Natural killer cell (primary cell): ENCODE measurements at regions not wholly inside any gene's neighbourhood (a gene's known extent, or its start where the extent isn't known, plus 50 kb on each side); places are given as distances from the start of the nearest gene placed in this dataset.

Source experiments
- ATAC-seq, 3 donors: fragments of 150-1000 bp in 2 of 3; fragments of 200-7000 bp in 1 of 3; cut with Tn5 transposase; 1 replicate in 1 of 3; 2 replicates in 2 of 3; pipeline ENCODE4 v1.10.0; 2021; ENCODE audit warnings: mild to moderate bottlenecking in 2 of 3, moderate library complexity in 2 of 3
- DNase-seq, 2 donors: peaks; one replicate each; pipeline versions ENCODE4 v3.0.0 to v3.0.0-alpha.2; 2013 to 2021; ENCODE audit warnings: mixed read lengths in 1 of 2
- H3K27ac ChIP-seq: one replicate; pipeline ENCODE4 v1.5.1; 2013; ENCODE audit warnings: mild to moderate bottlenecking, low read length
- H3K27me3 ChIP-seq: one replicate; pipeline ENCODE4 v1.6.1; 2013; ENCODE audit warnings: low read length; ENCODE audit not compliant: control insufficient read depth, insufficient read depth
- H3K36me3 ChIP-seq: one replicate; pipeline ENCODE4 v1.6.1; 2013; ENCODE audit warnings: low read length; ENCODE audit not compliant: control insufficient read depth, insufficient read depth
- H3K4me1 ChIP-seq: one replicate; pipeline ENCODE4 v1.6.1; 2013; ENCODE audit warnings: low read length; ENCODE audit not compliant: control insufficient read depth, insufficient read depth
- H3K4me3 ChIP-seq: one replicate; pipeline ENCODE4 v1.5.1; 2013; ENCODE audit warnings: low read length
- H3K9me3 ChIP-seq: one replicate; pipeline ENCODE4 v1.6.1; 2013; ENCODE audit warnings: low read length; ENCODE audit not compliant: control insufficient read depth, insufficient read depth
- H3K27ac Mint-ChIP-seq, 2 donors: one replicate each; pipeline ENCODE4 v1.8.0; 2022; ENCODE audit warnings: mild to moderate bottlenecking in 2 of 2, mixed read lengths in 2 of 2, moderate library complexity in 1 of 2
- H3K27me3 Mint-ChIP-seq, 2 donors: one replicate each; pipeline ENCODE4 v1.8.0; 2022; ENCODE audit warnings: low read depth in 2 of 2, mixed read lengths in 2 of 2
- H3K36me3 Mint-ChIP-seq: one replicate; pipeline ENCODE4 v1.8.0; 2022; ENCODE audit warnings: mixed read lengths
- H3K4me1 Mint-ChIP-seq, 2 donors: one replicate each; pipeline ENCODE4 v1.8.0; 2022; ENCODE audit warnings: mixed read lengths in 2 of 2
- H3K4me3 Mint-ChIP-seq: one replicate; pipeline ENCODE4 v1.8.0; 2022; ENCODE audit warnings: mild to moderate bottlenecking, moderate library complexity, mixed read lengths
- H3K9me3 Mint-ChIP-seq, 2 donors: one replicate each; pipeline ENCODE4 v1.8.0; 2022; ENCODE audit warnings: mixed read lengths in 2 of 2
- WGBS: methylation state at CpG from one replicate; pipeline ENCODE4 v1.1.7; 2013; ENCODE audit warnings: missing lambda C conversion rate; ENCODE audit not compliant: insufficient coverage; 5-methylcytosine and 5-hydroxymethylcytosine counted together
- intact Hi-C: fragments of 100-400 bp; cut with micrococcal nuclease; formaldehyde crosslinking; loops from one replicate; pipeline ENCODE4 v1.14.2; 2022
- TF ChIP-seq, protein P1 (sequence below): fragments of 200-600 bp; IDR thresholded peaks from one replicate; pipeline ENCODE4 v1.8.0; 2022; ENCODE audit warnings: antibody characterized with exemption

DNA sequence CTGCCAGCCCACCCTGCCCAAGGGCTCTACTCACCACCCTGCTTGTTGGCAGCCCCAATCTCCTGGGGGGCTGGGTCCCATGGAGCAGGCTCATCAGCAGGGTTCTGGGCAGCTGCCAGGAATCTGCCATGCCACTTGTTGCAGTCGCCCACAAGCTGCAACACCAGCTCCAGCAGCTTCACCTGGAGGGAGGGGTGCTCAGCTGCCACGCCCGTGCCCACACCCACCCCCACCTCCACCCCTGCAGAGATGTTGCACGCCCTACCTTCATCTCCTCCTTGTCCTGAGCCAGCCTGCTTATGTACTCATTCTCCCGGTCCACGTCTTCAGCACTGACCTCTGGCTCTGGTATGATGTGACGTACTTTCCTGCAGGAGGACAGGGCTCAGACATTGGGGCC, 77.9 kb upstream of the C2CD4B start:
- DNase-seq: no peak
- Histone ChIP-seq H3K36me3 (no peaks in the 10 kb centered on the region), H3K9me3 (no peaks in the 10 kb centered on the region), H3K4me1 (no peaks in the 10 kb centered on the region), H3K4me3 (no peak overlapping the region), H3K27ac (no peak overlapping the region), H3K27me3 (no peaks in the 10 kb centered on the region)
- Mint-ChIP-seq H3K27me3 (peaks cover 11 to 24% of the 10 kb centered on the region in 2 donors), H3K4me3 (no peak overlapping the region), H3K27ac (no peak overlapping the region), H3K9me3 (no peaks in the 10 kb centered on the region), H3K36me3 (no peaks in the 10 kb centered on the region), H3K4me1 (no peaks in the 10 kb centered on the region)
- intact Hi-C loops: no loop called here
- no peak for ATAC-seq
- TF ChIP-seq, protein P1, sequence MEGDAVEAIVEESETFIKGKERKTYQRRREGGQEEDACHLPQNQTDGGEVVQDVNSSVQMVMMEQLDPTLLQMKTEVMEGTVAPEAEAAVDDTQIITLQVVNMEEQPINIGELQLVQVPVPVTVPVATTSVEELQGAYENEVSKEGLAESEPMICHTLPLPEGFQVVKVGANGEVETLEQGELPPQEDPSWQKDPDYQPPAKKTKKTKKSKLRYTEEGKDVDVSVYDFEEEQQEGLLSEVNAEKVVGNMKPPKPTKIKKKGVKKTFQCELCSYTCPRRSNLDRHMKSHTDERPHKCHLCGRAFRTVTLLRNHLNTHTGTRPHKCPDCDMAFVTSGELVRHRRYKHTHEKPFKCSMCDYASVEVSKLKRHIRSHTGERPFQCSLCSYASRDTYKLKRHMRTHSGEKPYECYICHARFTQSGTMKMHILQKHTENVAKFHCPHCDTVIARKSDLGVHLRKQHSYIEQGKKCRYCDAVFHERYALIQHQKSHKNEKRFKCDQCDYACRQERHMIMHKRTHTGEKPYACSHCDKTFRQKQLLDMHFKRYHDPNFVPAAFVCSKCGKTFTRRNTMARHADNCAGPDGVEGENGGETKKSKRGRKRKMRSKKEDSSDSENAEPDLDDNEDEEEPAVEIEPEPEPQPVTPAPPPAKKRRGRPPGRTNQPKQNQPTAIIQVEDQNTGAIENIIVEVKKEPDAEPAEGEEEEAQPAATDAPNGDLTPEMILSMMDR: no peak
- 76% methylated on average over 6 of the region's 7 CpGs for whole genome bisulfite sequencing

DNA sequence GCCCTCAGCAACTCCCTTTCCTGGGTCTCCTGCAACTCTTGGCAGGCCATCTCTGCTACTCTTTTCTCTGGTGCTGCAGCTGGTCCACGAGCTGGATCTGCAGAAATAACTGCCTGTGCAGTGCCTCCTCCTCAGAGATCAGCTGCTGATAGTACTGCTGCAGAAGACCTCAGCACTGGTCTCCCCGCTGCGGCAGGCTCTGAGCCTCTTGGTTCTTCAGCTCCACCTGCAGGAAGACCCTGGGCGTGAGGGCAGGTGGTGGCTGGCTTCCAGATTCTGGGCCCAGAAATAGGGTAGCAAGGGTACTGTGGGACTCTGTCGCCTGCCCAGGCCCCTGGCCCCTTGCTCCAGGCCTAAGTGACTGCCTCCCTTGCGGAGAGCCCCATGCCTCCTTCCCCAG, 79.7 kb upstream of the C2CD4B start:
- no peak overlapping the region for H3K27ac ChIP-seq
- no peak overlapping the region for H3K4me3 Mint-ChIP-seq
- no peaks in the 10 kb centered on the region for H3K36me3 Mint-ChIP-seq
- DNase-seq: no peak
- intact Hi-C loops: no loop called here
- no peak overlapping the region for H3K27ac Mint-ChIP-seq
- no peaks in the 10 kb centered on the region for H3K9me3 Mint-ChIP-seq
- no peaks in the 10 kb centered on the region for H3K4me1 ChIP-seq
- no peaks in the 10 kb centered on the region for H3K9me3 ChIP-seq
- H3K4me1 Mint-ChIP-seq: no peaks in the 10 kb centered on the region
- H3K27me3 Mint-ChIP-seq: peaks cover 11 to 17% of the 10 kb centered on the region in 2 donors
- TF ChIP-seq, protein P1: no peak
- no peak for ATAC-seq
- H3K4me3 ChIP-seq: no peak overlapping the region
- H3K27me3 ChIP-seq: no peaks in the 10 kb centered on the region
- 77% methylated on average over 6 of the region's 6 CpGs for WGBS
- no peaks in the 10 kb centered on the region for H3K36me3 ChIP-seq

DNA sequence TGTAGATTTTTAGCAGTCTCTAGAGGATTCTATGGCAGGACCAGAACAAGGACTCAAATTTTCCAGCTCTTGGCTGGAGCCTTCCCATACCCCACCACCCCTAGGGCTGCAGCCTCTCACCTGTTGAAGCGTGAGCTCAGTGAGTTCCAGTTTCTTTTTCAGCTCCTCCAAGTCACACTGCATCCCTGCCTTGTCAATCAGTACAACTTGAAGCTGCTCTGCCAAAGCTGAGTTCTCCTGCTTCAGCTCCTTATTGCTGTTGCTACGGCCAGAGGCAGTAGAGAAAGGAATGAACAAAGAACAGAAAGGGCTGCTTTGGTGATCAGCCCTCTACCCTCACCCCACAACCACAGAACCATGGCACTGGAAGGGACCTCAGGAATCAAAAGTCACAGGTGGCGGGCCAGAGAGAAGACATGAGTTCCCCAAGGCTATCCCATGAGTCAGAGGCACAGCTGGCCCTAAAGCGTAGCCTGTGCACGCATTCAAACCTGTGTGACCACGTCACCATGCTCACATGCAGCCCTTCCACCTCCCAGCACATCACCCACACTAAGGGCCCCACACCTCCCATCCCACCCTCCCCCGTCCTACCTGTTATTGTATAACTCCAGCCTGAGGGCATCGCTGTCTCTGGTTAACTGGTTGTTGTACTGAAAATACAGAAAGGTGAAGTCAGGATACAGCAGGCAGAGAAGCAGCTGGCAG, 83.3 kb upstream of the C2CD4B start:
- no peak for DNase-seq
- no peaks in the 10 kb centered on the region for H3K4me1 ChIP-seq
- ATAC-seq: no peak
- no peaks in the 10 kb centered on the region for H3K36me3 ChIP-seq
- WGBS: 87% methylated on average over 6 of the region's 8 CpGs
- H3K4me1 Mint-ChIP-seq: peaks cover 0 to under 1% of the 10 kb centered on the region in 2 donors
- H3K27ac ChIP-seq: no peak overlapping the region
- no peaks in the 10 kb centered on the region for H3K9me3 ChIP-seq
- TF ChIP-seq, protein P1: no peak
- intact Hi-C loops: no loop called here
- H3K36me3 Mint-ChIP-seq: no peaks in the 10 kb centered on the region
- no peaks in the 10 kb centered on the region for H3K27me3 ChIP-seq
- no peak overlapping the region for H3K4me3 ChIP-seq
- no peaks in the 10 kb centered on the region for H3K9me3 Mint-ChIP-seq
- peaks cover 11 to 38% of the 10 kb centered on the region in 2 donors for H3K27me3 Mint-ChIP-seq
- no peak overlapping the region for H3K27ac Mint-ChIP-seq
- H3K4me3 Mint-ChIP-seq: no peak overlapping the region

DNA sequence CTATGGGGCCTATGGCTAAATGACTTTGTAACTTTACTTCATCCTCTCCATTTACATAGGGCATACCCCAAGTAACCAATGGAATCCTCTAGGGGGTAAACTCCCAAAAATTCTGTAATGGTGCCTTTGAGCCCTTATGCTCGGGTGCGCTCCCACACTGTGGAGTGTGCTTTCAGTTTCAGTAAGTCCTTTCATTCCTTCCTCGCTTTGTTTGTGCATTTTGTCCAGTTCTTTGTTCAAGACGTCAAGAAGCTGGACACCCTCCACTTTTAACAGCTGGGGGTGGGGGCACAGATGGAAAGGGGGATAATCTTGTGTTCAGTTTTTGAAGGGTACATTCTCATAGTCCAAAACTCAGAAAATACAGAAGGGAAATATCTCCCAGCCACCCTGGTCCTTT, 84.4 kb upstream of the C2CD4B start:
- H3K4me3 ChIP-seq: no peak overlapping the region
- H3K4me1 ChIP-seq: no peaks in the 10 kb centered on the region
- Mint-ChIP-seq H3K27me3 (peaks cover 12 to 43% of the 10 kb centered on the region in 2 donors), H3K4me3 (no peak overlapping the region), H3K9me3 (no peaks in the 10 kb centered on the region), H3K36me3 (no peaks in the 10 kb centered on the region), H3K4me1 (peaks cover 0 to 5% of the 10 kb centered on the region in 2 donors), H3K27ac (no peak overlapping the region)
- H3K27me3 ChIP-seq: no peaks in the 10 kb centered on the region
- TF ChIP-seq, protein P1: no peak
- WGBS: 93% methylated on average over 3 of the region's 4 CpGs
- no peaks in the 10 kb centered on the region for H3K9me3 ChIP-seq
- ATAC-seq (no peak), DNase-seq (no peak)
- H3K27ac ChIP-seq: no peak overlapping the region
- H3K36me3 ChIP-seq: no peaks in the 10 kb centered on the region
- intact Hi-C loops: no loop called here
